COLO668 (cell line): ENCODE measurements at regions not wholly inside any gene's neighbourhood (a gene's known extent, or its start where the extent isn't known, plus 50 kb on each side); places are given as distances from the start of the nearest gene placed in this dataset.

Experiments
- DNase-seq: peaks from one replicate; lab custom pipeline; 2025; ENCODE audit not compliant: unreplicated experiment; lab: John Stamatoyannopoulos, UW

- no peak for DNase-seq
These were observed 764.9 kb downstream of the TECRL start for GRCh38 chr4:63644396-63644795.

DNA sequence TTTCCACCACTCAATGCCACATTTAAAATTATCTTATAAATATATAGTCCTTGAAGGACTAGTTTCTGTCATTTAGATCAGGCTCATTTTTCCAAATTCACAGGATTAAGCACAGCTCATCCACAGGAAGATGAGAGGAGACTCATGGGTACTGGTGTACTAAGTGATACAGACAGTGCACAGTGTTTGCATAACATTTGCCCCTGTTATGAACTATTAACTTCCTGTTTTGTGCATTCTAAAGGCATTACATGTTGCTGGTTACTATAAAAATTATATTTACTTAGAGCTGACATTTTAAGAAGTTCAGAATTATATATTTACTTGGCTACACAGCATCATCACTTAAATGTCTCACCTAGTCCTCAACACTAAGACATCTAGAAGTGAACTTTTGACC lies 772.0 kb downstream of the TECRL start:
- DNase-seq = no peak

DNA sequence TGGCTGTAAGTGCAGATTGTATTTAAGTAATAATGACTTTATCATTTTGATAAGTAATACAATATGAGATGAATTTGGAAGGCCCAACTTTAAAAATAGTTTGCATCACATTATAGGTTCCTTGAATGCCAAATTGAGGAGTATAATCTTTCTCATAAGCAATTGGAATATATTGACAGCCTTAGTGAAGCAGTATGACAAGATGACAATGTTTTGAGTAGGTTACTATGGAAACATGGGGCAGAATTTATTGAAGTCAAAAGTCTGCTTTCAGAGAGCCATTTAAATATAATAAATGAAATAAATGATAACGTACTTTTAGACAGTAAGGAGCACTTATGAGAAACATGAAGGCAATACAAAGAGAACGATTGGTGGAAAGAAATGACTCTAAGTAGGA lies 776.4 kb downstream of the TECRL start:
- no peak for DNase-seq

- DNase-seq = no peak
These were observed 789.0 kb downstream of the TECRL start for GRCh38 chr4:63620271-63620670.

DNA sequence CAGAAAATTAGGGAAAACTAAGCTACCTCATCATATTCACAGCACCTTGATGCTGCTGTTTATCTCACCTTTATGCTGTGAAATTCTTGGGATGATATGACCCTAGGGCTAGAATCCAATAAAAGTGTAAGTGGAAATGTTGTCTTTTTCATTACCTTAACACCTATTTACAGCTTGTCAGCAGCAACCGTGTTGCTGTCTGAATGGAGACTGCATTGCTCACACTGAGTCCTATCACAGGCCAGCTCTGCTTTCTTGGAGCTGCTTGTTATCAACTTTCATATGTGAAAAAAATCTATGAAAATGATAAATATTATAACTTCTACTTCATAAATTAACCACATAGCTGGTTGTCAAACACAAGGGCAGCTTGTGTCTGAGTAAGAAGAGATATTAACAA lies 789.5 kb downstream of the TECRL start:
- DNase-seq = no peak

DNA sequence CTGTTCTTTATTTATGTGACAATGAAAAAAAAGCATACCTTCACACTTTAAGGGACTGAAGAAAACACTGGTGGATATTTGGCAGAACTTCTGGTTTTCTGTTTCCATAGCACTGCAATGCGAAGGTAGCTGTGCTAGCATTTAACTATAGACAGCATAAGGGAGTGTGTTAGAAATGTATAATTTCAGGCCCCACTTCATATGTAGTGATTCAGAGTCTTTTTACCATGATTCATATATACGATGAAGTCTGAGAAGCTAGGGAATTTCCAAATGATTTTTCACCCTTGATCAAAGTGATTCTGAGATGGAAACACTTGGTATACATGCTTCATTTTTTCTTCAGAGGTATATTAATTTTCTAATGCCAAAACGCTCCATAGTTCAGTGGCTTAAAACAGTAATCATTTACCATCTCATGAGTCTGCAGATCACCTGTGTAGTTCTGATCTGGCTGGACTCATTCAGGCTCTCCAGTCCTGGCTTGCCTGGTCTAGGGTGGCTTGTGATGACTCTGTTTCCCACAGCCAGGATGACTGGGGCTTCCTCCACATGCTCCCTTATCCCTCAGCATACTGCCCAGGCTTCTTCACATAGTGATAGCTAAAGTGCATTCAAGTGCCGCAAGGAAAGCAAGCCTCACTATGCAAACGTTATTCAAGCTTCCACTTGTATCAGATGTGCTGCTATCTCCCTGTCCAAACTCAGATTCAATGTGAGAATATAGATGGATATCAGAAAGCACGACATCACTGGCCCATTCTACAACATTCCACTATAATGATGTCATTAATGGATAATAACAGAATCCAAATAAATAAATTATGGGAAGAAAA lies 790.1 kb downstream of the TECRL start:
- no peak for DNase-seq

- no peak for DNase-seq
These were observed 801.9 kb downstream of the TECRL start for GRCh38 chr4:63607169-63607872.

DNA sequence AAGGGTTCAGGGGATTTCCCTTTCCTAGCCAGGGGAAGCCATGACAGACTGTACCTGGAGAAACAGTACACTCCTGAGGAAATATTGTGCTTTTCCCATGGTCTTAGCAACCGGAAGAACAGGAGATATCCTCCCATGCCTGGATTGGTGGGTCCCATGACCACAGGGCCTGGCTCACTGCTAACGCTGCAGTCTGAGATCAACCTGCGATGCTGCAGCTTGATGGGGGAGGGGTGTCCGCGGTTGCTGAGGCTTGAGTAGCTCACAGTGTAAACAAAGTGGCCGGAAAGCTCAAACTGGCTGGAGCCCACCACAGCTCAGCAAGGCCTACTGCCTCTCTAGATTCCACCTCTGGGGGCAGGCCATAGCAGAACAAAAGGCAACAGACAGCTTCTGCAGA lies 819.5 kb downstream of the TECRL start:
- DNase-seq = no peak

DNA sequence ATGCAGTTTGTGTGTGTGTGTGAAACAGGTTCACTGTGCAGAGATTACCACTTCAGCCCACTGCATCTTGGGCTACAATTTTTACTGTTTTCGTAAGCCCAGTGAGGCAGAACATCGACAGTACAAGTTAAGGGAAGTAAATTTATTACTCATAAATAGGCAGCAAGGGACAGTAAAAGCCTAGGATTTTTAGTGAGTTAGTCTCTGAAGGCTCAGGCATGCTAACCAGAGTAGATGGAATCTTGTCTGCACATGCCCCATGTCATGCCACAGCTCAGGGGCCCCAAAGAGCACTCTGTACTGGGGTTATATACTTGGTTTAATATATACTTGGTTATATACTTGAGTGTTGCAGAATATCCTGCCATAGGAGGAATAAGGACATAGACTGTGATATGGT lies 825.7 kb downstream of the TECRL start:
- no peak for DNase-seq

GRCh38 chr4:63583007-63583406 lies 826.2 kb downstream of the TECRL start:
- DNase-seq = no peak

GRCh38 chr4:63580796-63581475 lies 828.3 kb downstream of the TECRL start:
- no peak for DNase-seq

GRCh38 chr4:63578383-63578782 lies 830.9 kb downstream of the TECRL start:
- no peak for DNase-seq

DNA sequence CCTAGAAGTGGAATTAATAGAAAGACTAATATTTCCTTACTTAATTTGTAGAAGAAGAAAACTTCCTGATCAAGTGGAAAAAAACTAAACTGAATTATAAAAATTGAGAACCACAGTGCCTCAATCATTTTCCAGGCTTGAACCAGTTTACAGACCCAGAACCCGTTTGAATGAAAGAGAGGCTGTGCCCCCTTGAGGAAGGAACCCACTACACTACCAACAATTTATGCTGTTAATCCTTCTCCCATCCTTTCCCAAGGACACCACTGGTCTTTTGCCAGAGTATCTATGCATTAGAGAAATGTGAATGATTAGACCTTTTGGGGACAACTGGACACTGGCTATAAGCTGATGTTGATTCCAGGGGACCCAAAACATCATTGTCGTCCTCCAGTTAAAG lies 842.6 kb downstream of the TECRL start:
- no peak for DNase-seq

GRCh38 chr4:63563288-63564014 lies 845.8 kb downstream of the TECRL start:
- no peak for DNase-seq

DNA sequence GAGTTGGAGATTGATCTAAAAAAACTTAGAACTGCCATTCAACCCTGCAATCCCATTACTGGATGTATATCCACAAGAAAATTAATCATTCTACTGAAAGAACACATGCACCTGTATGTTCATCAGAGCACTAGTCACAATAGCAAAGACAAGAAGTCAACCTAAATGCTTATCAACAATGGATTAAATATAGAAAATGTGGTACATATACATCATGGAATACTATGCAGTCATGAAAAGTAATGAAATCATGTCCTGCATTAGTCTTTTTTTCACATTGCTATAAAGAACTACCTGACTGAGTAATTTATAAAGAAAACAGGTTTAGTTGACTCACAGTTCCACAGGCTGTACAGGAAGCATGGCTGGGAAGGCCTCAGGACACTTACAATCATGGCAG lies 850.5 kb downstream of the TECRL start:
- DNase-seq = no peak

- DNase-seq = no peak
These were observed 852.9 kb downstream of the TECRL start for GRCh38 chr4:63556332-63556731.

- DNase-seq = no peak
These were observed 856.1 kb downstream of the TECRL start for GRCh38 chr4:63553123-63553522.

DNA sequence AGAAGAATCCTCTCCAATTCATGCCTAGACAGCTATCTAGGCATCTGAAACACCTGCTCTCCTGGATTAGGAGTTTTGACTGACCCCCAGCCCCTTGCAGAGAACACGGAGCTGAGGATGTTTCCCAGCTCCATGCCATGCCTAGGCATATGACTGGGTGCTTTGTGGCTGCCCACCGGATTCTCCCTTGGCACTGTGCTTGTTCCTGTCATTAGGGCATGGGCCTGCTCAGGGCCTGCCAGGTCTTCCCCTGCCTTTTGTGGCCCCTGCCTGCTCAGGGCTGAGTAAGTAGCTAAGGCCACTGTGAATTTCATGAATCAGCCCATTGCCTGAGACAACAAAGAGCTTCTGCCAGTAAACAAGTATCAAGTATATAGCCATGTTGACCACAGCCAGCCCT lies 867.4 kb downstream of the TECRL start:
- DNase-seq = no peak

DNA sequence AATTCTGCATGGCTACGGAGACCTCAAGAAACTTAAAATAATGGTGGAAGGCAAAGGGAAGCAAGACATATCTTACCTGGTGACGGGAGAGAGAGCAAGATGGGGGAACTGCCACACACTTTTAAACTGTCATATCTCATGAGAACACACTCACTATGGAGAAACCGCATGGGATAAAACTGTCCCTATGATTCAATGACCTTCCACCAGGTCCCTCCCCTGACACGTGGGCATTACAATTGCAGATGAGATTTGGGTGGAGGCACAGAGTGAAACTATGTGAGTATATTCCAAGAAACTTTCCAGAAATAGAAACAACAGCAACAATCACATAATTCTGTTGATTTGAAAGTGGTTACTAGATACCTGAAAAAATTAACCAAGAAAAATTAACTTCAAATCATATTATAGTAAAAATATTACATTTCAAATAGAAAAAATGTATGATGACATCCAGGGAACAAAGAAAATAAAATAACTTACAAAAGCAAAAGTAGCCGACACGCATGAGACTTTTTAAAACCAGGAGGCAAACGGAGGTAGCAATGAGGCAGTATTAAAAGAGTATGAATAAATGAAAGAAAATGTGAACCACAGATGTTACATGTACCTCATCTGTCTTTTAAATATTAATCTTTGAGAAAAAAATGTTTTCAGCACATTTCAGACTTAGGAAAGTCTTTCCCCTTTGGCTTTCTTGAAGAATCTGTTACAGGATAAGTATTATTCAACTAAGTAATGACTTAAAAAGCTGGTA lies 879.5 kb downstream of the TECRL start:
- no peak for DNase-seq

DNA sequence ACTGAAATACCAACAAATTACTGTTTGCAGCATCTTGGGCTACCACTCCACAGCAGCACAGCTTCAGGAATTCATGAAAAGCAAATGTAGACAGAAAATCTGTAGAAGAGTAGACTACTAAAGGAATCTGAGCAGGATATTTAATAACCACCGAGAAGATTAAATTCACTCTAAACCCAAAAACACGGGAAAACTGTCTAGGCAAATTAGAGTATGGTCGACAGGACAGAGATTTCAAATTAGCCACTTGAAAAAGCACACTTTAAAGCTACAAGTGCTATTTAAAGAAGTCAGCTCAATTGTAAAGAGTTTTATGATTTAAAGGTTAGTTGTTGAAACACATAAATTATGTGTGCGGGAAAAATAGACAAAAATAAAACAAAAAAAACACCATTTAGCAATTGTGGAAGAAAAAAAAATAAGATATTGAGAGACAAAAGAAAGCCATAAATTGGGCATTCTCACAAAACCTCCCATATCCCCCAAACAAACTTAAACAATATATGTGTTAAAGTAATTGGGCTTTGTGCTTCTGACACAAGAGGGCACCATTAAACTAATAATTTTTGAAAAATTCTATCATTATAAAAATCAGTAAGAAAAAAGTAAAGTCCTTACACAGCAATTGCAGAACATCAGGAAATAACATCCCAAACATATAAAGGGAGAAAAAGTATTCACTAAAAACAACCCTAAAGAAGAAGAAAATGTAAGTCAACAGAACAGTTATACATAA lies 880.8 kb downstream of the TECRL start:
- DNase-seq = no peak
